GM18861 (cell line): ENCODE measurements at regions not wholly inside any gene's neighbourhood (a gene's known extent, or its start where the extent isn't known, plus 50 kb on each side); places are given as distances from the start of the nearest gene placed in this dataset.

ENCODE experiments used
- ATAC-seq: cut with Tn5 transposase; IDR thresholded peaks from one replicate; pipeline ENCODE4 v1.9.1; 2021; ENCODE audit not compliant: unreplicated experiment

DNA sequence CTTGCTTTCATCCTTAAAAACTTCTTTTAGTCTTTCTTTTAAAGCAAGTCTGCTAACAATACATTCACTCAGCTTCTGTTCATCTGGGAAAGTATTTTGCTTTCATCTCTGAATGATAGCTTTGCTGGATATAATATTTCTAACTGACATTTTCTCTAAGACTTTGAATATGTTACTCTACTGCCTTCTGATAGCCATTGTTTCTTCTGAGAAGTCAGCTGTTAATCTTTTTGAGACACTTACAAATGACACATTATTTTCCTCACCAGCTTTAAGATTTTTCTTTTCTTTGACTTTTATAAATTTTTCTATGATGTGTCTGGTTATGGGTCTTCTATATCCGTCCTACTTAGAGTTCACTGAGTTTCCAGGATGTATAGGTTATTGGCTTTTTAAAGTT, 643.1 kb downstream of the KCNA4 start:
- ATAC-seq: no peak

DNA sequence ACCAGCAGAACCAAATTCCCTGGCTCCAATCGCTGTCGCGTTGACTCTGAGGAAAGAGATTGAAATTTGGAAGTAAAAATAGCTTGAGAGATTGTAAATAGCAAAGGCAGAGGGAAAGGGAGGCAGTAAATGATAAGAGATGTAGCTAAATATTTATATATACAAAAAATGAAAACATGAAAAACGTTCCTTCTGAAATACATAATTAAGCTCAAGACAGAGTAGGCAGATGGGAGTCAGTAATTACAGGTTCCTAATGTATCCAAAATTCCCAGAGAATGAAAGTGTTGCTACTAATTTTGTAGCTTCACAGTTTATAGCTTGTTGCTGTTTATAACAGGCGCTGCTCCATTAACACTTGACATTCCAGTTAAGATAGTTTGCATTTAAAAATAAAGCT, 648.7 kb downstream of the KCNA4 start:
- no peak for ATAC-seq

DNA sequence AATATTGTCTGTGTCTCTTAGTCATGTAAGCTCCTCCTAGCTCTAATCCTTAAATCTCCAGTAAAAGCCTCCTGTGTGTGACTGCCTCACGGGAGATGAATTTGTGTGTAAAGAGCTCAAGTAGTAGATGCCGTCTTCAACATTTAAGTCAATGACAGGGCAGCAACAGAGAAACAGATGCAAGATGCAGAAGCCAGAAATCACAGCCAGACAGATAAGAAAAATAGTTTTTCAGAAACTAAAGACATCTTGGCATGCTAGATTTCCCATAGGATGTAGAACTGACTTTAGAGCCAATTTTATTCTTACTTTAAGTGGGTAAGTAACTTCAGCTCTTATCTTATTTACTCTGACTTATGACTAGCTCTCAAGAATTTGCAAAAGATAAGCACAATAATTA, 652.8 kb downstream of the KCNA4 start:
- no peak for ATAC-seq

DNA sequence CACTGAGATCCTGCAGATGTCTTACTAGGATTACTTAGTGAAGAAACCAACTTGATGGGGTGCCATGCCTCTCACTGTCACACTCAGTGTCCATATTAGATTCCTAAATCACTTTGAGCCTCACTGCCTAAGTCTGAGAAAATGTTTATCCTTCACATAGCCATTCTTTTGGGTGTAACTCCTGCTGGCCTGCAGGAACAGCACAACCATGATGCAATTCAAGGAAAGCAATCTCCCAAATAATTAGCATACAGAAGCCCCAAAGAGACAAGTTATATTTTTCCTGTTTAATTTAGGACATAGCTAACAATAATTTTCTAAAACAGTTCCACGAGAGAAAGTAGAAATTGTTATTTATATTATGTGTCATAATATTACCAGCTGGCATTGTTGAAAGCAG, 655.5 kb downstream of the KCNA4 start:
- ATAC-seq: no peak

DNA sequence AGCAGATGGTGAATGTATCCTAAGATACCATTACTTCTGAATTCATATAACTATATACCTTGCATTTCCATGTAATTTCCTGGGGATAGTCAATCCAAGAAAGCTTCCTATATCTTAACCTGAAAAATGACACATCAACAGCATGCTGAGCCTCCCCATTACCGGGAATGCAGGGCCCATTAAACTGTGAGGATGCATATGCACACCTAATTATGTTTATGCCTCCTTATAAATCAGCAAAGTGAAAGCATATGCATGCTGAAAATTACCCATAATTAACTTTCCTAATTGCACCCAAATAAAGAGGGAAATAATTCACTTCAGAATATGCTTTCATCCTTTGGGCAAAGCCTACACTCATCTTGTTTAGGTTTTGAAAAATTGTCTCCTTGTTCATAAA, 663.0 kb downstream of the KCNA4 start:
- no peak for ATAC-seq

DNA sequence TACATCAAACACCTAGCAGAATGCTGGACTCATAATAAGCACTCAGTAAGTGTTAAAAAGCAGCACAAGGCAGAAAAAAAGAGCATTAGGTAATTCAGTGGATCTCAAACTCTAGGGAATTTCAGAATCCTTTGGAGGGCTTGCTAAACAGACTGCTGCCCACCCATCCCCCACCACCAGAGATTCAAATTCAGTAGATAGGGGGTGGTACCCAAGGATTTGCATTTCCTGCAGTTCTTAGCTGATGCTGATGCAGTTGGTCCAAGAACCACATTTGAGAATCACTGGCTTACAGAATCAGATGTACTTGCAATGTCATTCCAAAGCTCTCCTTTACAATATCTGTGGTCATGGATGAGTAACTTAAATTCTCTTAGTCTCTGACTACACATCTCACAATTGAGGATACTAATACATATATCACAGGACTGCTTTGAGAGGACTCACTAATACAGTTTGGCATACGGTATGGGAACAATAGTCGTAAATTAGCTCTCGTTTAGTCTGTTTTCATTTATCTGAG, 664.5 kb downstream of the KCNA4 start:
- ATAC-seq: no peak

DNA sequence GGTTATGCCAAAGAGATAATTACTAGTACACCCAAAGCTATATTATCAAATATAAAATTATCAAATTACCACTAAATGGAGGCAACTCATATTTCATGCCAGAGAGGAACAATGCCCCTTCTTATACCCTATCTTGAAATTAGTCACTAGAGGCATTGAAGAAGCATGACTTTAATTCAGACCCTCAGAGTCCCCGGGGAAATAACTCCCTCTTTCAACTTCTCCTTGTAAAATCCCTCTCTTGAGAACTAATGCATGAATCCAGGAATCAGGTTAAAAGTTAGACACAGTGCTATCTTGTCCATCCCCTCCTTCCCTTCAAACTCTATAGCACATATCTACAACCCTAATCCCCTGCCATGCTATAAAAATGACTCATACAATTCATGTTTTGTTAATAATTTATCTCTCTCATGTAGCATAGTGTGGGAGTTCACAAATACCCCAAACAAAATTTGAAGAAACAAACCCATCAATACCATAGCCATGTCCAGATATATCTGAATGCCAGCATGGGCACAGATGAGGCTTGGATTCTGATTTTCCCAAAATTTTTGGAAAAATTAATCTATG, 665.4 kb downstream of the KCNA4 start:
- ATAC-seq: peak; percentile 74

DNA sequence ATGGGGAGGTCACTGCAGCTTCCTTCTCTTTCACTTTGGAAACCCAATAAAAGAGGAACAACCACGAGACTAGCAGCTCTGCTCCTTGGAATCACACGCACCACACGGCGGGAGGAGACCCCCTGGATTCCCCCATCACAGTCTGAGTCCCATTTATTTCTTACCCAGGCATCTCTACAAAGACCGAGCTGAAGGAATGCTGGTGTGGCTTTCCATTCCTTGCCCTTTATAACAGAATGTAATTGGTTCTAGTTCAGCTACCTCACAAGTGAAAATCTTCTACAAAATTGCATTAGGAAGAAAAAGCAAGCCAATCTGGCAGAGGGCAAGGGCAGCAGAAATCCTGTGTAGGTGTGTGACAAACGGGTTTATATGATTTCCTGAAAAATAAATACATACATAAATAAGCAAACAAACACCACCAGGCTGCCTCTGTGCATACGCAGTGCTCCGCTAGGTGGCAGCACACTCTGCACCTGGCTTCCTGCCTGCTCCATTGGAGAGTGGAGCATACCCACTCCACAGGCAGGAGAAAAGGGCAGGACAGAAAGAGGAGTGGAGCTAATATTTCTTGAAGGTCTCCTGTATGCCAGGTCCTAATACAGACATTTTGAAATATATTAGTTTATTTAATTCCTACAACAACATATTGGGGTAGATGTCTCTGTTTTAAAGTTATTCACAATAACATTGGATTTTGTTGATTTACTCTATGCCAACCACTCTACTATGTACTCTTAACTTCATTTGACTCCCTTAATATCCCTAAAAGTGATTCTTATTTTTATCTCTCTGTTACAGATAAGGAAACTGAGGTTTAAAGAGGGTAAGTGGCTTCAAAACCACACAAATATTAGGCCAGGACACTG, 673.1 kb downstream of the KCNA4 start:
- ATAC-seq: peak; percentile 96

DNA sequence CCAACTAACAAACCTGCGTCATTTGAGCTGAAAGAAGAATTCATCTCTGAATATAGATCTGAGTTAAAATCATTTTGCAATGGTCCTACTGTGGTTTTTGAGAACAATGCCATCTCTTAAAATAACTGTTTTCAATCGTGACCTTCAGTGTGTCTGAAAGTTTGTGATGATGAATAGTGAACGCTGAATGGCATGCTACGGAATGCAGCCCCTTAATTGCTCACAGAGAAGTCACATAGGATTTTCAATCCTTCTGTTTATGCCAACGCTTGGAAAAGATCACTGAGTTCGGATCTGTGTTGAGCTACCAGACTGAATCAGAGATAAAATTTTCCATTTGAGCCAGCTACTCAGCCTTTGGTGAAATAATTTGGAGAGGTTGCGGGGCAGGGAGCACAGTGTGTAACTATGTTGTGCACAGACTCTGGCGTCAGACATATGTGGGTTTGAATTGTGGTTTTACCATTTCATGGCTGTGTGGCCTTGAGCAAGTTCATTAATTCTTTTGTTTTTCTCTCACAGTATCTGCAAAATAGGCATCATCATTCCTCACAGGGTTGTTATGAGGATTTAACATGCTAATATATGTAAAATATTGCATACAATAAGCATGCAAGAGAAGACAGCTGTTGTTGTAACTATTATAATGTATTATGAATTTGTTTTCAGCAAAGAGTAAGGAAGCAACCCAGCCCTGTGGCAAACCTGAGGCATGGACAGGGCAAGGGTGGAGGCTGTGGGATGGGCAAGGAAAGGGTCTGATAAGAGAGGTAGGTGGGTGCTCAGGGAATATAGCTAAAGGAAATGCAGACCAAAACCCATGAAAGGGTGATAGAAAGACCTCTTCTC, 679.9 kb downstream of the KCNA4 start:
- ATAC-seq: no peak

DNA sequence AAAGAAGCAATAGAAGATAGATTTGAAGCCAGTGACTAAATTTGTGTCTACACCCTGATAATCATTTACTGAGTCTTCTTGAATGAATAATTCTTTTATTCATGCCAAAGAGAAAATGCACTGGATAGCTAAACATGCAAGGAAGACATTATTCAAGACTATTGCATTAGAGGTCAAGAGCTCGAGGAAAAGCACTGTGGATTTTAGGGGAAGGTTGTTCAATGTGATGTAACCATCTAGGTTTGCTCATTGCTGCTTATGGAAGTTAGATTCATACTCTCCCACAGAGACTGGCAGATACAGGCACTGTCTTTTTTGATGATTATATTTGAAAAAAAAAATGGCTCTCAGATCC, 682.1 kb downstream of the KCNA4 start:
- ATAC-seq: no peak

DNA sequence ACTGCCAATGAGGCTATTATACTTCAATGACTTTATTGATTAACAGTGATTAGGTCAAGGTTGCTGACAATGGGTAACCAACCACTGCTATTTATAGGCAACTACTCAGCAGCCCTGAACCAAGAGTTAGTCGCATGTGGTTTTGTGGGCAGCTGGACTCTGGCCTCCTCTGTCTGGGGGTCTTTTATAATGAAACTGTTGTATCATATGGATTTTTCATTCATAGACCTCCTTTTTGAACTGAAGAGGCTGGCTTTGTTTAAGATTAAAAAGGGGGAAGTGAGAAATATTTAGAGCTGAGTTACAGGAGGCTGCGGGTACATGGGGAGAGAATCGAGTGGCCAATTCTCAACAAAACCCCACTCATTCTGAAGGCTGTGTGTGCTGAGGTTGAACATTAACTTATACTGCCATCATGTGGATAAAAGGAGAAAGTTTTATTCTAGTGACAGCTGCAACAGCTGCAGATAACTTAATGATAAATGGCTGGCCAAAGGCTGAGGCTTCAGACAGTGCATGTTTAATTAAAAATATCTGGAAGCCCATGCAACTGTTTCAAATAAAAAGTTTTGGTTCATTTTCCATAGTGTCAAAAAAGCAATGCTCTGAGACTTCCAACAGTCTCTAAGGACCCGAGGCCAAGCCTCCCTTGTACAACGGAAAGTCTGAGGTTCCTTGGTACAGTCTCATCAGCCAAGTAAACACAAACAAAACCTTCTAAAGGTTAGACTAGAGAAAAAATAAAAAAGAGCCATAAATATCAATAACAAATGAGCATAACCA, 682.6 kb downstream of the KCNA4 start:
- ATAC-seq: peak; percentile 91

DNA sequence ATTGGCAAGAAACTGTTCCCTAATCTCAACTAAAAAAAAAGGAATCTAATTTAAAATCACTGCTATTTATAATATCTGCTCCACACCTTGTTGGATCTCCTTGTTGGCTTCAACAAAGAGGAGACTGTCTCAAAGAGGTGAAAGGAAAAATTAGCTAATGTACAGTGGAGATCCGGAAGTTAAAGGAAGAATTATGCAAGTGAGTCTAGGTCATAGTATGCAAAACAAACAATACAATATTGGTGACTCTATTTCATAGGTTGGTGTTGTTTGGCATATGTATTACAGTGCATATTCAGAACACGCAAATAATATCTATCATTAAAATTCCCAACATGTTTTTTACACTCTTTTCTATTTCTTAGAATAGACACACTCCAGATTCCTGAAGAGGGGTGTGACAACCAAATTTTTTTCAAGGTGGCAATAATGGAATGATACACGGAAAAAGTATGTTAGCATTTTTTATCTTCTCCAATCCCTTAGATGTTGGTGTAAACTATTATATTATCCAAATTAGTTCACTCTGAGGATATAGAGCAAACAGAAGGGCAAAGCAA, 685.3 kb downstream of the KCNA4 start:
- no peak for ATAC-seq

DNA sequence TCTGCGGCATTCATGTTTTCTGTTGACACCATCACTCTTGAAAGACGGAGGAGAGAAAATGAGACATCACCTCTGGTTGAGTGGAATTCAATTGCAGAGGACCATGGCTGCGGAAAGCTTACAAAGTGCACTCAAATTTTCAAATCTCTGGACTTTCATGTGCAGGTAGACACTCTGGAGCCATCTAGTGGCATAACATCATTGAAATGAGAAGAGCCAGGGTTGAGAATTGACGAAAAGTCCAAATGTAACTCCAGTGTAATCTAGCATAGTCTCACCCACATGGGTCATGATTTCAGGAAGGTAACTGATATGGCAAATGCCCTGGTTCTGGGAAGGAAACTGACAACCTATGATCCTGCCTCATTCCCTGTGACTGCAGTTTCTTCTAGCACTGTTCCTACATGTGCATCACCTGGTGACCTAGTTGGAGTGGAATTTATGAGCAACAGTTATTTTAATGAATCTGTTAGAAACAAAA, 687.8 kb downstream of the KCNA4 start:
- ATAC-seq: no peak

DNA sequence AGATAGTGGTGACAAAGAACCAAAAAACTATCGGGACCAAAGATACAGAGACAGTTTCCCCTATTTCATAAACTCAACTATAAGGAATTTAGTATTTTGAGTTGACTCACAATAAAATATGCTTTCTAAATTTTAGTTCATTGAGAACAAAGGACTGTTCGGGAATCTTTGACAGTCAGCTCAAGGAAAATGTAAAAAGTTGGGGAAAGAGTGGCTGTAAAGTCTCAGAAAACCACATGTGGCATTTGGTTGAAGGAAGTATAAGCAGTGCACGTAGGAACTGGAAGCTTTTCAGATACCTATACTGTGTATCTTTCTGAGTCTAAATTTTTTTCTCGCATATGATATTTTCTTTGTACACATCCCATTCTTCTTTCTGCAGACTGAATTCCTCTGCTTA, 688.9 kb downstream of the KCNA4 start:
- no peak for ATAC-seq

DNA sequence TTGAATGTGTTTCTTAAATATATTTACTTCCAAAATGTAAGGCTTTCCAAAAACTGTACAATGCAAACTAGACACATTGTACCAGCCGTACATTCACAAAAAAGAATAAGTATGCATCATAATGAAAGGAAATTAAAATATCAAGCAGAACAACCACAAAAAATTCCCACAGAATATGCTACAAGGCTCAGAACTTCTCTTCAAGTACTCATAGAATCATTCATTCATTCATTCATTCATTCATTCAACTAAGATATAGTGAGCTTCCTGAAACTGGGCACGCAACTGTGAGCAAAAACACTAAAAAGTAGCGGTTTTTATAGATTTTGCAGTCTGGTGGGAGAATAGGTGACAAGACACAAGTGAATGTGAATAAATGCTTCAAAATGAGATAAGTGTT, 690.1 kb downstream of the KCNA4 start:
- no peak for ATAC-seq

DNA sequence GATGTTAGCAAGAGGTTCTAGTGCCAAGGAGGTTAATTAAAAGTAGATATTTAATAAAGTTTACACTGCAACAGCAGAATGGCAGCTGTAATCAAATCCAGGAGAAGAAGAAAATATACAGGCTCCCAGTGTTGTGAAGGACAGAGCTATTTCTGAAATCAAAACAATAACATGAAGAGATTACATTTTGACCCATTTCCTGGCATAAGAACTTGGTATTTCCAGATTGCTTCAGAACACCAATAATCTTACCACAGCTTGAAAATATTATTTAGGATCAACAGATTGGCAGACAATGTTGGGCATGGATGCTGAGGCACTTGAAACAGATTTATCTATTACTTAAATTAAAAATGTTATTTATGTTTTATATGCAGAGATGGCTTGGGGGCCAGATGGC, 692.5 kb downstream of the KCNA4 start:
- no peak for ATAC-seq

DNA sequence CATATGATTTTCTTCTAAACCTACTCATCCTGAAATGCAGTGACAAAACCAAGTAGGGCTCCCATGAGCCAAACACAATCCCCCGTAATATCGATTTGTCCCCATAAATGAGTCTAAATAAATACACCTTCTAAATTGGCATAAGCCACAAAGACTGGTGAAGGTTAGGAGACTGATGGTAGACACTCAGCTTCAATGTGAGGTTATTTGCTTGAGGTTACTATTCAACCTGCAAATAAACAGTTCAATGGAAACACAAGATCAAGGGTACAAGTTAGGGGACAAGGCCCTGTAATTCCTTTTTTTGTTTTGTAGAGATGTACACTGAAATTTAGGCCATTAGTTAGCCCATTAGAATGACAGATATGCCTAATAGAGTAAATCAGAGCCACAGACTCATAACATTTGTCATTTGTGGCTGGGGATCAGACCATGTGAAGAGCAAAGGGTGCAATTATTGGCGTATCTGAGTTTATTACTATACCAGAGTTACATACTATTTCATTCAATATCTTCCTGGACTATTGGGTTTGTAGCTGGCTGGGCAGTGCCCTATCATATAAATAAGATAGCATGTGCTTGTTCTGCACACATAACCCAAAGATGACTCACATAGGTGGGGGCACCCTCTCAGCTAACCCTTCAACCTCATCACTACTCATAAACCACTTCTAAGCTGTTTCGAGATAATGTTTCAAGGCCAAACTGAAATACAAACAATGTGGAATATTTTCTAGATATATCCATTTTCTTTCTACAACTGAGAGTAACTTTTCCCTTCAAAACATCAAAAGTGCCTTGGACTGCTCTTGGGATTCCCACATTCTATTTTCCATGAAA, 695.3 kb downstream of the KCNA4 start:
- ATAC-seq: no peak

DNA sequence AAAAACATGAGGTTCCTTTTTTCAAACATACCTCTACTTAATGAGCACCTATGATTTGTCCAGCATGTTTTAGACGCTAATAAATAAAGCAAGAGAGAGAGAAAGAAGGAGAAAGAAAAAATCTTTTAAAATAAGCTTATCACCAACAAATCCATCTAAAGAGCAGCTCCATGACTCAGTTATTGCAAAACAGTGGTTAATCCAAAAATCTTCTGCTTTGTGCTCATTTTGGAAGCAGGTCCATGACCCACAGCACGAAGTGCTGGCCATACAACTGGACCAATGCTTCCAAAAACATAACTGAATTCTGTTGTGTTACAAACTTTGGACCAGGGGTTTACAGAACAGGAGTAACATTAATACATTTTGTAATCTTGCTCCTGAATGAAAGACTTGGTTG, 696.6 kb downstream of the KCNA4 start:
- ATAC-seq: no peak

DNA sequence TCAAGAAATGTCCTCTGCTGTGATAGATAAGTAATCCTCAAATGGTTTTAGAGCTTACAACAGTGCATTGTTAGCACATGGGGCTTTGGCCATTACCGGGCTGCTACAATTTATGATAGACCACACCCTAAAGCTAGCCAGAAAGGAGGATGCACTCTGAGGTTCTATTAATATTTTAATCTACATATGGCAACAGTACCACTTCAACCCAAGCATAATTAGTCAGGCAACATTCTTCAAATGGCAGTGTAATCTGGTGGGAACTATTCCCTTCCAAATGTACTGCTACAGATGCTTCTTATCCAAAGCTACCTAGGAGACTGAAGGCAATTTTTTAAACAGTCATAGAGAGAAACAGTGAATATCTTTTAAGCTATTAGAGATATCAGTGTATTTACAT, 697.6 kb downstream of the KCNA4 start:
- no peak for ATAC-seq
